Lower leg skin (tissue), 4 donors: ENCODE measurements at regions not wholly inside any gene's neighbourhood (a gene's known extent, or its start where the extent isn't known, plus 50 kb on each side); places are given as distances from the start of the nearest gene placed in this dataset.
"Not testable (repeated sequence)": the region's sequence is repeated elsewhere in the genome, so short reads cannot be mapped to it uniquely, and the experiment has no call there.

Experiments
- DNase-seq, 2 donors: peaks; one replicate each; pipeline ENCODE4 v3.0.0-alpha.2; 2019; ENCODE audit warnings: low spot score in 2 of 2
- H3K4me3 ChIP-seq: fragments of 200-600 bp; sonication (generic); 2 replicates; pipeline ENCODE4 v1.5.1; 2017; ENCODE audit warnings: mild to moderate bottlenecking, low read depth; ENCODE audit not compliant: poor library complexity, severe bottlenecking
- CTCF ChIP-seq, 3 donors: fragments of 450-650 bp; IDR thresholded peaks; one replicate each; pipeline ENCODE4 v1.5.1; 2016; ENCODE audit warnings: antibody characterized with exemption in 3 of 3, mild to moderate bottlenecking in 3 of 3, moderate library complexity in 2 of 3
- POLR2A ChIP-seq, 2 donors: fragments of 450-650 bp; IDR thresholded peaks; one replicate each; pipeline ENCODE4 v1.6.1; 2016 to 2017; ENCODE audit warnings: antibody characterized with exemption in 2 of 2, mild to moderate bottlenecking in 1 of 2, moderate library complexity in 1 of 2
- WGBS, 2 donors: methylation state at CpG; one replicate each; pipeline ENCODE4 v1.1.5; 2018; 5-methylcytosine and 5-hydroxymethylcytosine counted together
- intact Hi-C: fragments of 100-400 bp; cut with DNase I; formaldehyde crosslinking; loops from one replicate; pipeline ENCODE4 v1.15.0; 2023; ENCODE audit warnings: low total_unique reads

- 60 to 66% methylated on average over 6 of the region's 6 CpGs for WGBS, 2 donors
- peak in 1 of 2 donors; percentile 50 for DNase-seq
- intact Hi-C loops, result no loop called here
- TF ChIP-seq CTCF (IDR thresholded peaks at IDR 0.05) (no peak), POLR2A (IDR thresholded peaks at IDR 0.05) (no peak)
- no peak overlapping the region for H3K4me3 ChIP-seq
Measured at GRCh38 chr14:105745433-105746123, 219.2 kb downstream of the TMEM121 start.

- DNase-seq, result peak in 1 of 2 donors; percentile 70
- 88 to 90% methylated on average over 5 of the region's 5 CpGs for WGBS, 2 donors
- intact Hi-C loops, result no loop called here
- TF ChIP-seq CTCF (IDR thresholded peaks at IDR 0.05) (no peak), POLR2A (IDR thresholded peaks at IDR 0.05) (no peak)
- H3K4me3 ChIP-seq, result no peak overlapping the region
Measured at GRCh38 chr14:105746124-105746514, 219.7 kb downstream of the TMEM121 start.

- intact Hi-C loops, H3K4me3 ChIP-seq: not testable (repeated sequence)
- WGBS, 2 donors, result 69 to 70% methylated on average over 16 of the region's 16 CpGs
- DNase-seq, result peak in 1 of 2 donors; percentile 37
Measured at GRCh38 chr14:105746800-105747502, 220.6 kb downstream of the TMEM121 start.

GRCh38 chr14:105747503-105748203, 221.3 kb downstream of the TMEM121 start:
- intact Hi-C loops, H3K4me3 ChIP-seq, DNase-seq: not testable (repeated sequence)
- 72 to 73% methylated on average over 30 to 31 of the region's 31 CpGs for WGBS, 2 donors

GRCh38 chr14:105748204-105748578, 221.8 kb downstream of the TMEM121 start:
- intact Hi-C loops, result no loop called here
- TF ChIP-seq POLR2A (IDR thresholded peaks at IDR 0.05) (no peak), CTCF (IDR thresholded peaks at IDR 0.05) (no peak)
- H3K4me3 ChIP-seq, result no peak overlapping the region
- DNase-seq, result no peak
- WGBS, 2 donors, result 21 to 40% methylated on average over 2 to 5 of the region's 5 CpGs

GRCh38 chr14:105748710-105749109, 222.3 kb downstream of the TMEM121 start:
- intact Hi-C loops, H3K4me3 ChIP-seq, DNase-seq: not testable (repeated sequence)
- whole genome bisulfite sequencing, 2 donors, result 55 to 64% methylated on average over 6 of the region's 6 CpGs

- peak in 1 of 2 donors; percentile 70 for DNase-seq
- H3K4me3 ChIP-seq, intact Hi-C loops: not testable (repeated sequence)
- 82 to 85% methylated on average over 5 to 9 of the region's 19 CpGs for WGBS, 2 donors
Measured at GRCh38 chr14:105749870-105750541, 223.6 kb downstream of the TMEM121 start.

- WGBS, 2 donors, result 79 to 86% methylated on average over 17 to 18 of the region's 18 CpGs
- H3K4me3 ChIP-seq, intact Hi-C loops: not testable (repeated sequence)
- DNase-seq, result peak in 1 of 2 donors; percentile 68
Measured at GRCh38 chr14:105751291-105751751, 224.9 kb downstream of the TMEM121 start.

- 66 to 73% methylated on average over 3 to 5 of the region's 7 CpGs for WGBS, 2 donors
- H3K4me3 ChIP-seq, DNase-seq, intact Hi-C loops: not testable (repeated sequence)
Measured at GRCh38 chr14:105752420-105752819, 226.0 kb downstream of the TMEM121 start.
